GM12892 (cell line): ENCODE measurements at regions not wholly inside any gene's neighbourhood (a gene's known extent, or its start where the extent isn't known, plus 50 kb on each side); places are given as distances from the start of the nearest gene placed in this dataset.

Source experiments
- DNase-seq: peaks from one replicate; pipeline ENCODE4 v3.0.0; 2011; ENCODE audit not compliant: insufficient read length
- FAIRE-seq: peaks from 2 replicates; lab custom pipeline; 2011; peaks lifted over from hg19 to GRCh38; lab: Jason Lieb, UNC
- POLR2A ChIP-seq: IDR thresholded peaks from 2 replicates; pipeline ENCODE4 v1.6.1; 2011; ENCODE audit warnings: low read depth, low read length, control low read depth
- POLR2AphosphoS5 ChIP-seq: IDR thresholded peaks from 2 replicates; pipeline ENCODE4 v1.6.1; 2011; ENCODE audit warnings: low read depth, low read length, control low read depth
- TAF1 ChIP-seq: IDR thresholded peaks from 2 replicates; pipeline ENCODE4 v1.6.1; 2011; ENCODE audit warnings: low read depth, mild to moderate bottlenecking, control low read depth, low read length, borderline replicate concordance

DNA sequence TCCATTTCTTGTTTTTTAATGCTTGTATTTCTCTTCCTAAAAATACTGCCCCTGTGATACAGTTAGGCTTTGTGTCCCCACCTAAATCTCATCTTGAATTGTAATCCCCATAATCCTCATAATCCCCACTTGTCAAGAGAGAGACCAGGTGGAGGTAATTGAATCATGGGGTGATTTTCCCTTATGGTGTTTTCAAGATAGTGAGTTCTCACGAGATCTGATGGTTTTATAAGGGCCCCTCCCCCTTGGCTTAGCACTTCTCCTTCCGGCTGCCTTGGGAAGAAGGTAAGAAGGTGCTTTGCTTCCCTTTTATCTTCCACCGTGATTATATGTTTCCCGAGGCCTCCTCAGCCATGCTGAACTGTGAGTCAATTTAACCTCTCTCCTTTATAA, 227.4 kb downstream of the MAN2A1 start:
- DNase-seq = no peak
- no peak for FAIRE-seq
- TF ChIP-seq POLR2A (no peak), TAF1 (no peak), POLR2AphosphoS5 (no peak)

- TF ChIP-seq TAF1 = no peak
- no peak for TF ChIP-seq POLR2AphosphoS5
- no peak for TF ChIP-seq POLR2A
- FAIRE-seq (no peak), DNase-seq (no peak)
These were observed 228.2 kb downstream of the MAN2A1 start for GRCh38 chr5:109917966-109918365.

DNA sequence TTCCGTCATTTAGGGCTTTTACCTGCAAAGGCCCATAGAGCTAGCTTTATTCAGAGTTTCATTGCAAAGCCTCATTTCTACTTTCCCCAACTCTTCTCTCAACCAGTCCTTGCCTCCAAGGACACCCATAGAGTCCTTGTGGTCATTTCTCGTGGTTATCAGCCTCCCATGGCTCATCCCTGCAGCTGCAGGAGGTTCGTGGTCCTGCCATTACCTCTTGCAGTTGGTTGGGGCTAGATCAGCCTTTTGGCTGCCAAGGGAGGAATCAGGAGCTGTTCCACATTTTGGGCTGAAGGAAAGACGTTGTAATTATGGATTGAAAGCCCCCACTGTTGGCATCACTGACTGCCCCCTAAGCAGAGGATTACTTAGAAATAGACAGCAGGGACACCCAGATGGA, 231.0 kb downstream of the MAN2A1 start:
- no peak for DNase-seq
- no peak for FAIRE-seq
- no peak for TF ChIP-seq POLR2AphosphoS5
- TF ChIP-seq TAF1 = no peak
- no peak for TF ChIP-seq POLR2A

GRCh38 chr5:109921735-109922380, 232.1 kb downstream of the MAN2A1 start:
- DNase-seq = no peak

DNA sequence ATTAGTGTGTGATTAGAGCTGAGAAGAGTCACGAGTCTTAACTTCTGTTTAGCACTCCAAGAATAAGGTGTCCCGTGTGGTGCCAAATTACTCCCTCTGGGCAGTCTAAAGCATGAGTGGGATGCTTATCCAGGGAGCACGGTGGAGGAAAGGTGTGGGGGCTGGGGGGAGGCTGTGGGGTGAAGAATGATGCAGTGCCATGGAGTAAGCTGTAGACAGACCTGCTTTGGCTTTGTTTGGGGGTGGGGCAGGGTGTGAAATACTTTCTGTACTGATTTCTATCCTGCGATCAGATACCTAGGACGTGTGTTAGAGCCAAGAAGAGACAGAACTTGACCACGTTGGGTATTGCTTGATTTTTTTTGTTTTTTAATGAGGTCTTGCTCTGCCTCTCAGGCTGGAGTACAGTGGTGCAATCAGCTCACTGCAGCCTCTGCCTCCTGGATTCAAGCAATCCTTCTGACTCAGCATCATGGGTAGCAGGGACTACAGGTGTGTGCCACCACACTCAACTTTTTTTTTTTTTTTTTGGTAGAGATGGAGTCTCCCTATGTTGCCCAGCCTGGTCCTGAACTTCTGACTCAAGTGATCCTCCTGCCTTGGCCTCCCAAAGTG, 232.8 kb downstream of the MAN2A1 start:
- no peak for DNase-seq
- TF ChIP-seq POLR2AphosphoS5 (no peak), POLR2A (no peak), TAF1 (no peak)
- FAIRE-seq = no peak

More at GRCh38 chr5:109921735-109922380, 232.1 kb downstream of the MAN2A1 start:
- TF ChIP-seq POLR2AphosphoS5 (no peak), TAF1 (no peak), POLR2A (no peak)
- no peak for FAIRE-seq

DNA sequence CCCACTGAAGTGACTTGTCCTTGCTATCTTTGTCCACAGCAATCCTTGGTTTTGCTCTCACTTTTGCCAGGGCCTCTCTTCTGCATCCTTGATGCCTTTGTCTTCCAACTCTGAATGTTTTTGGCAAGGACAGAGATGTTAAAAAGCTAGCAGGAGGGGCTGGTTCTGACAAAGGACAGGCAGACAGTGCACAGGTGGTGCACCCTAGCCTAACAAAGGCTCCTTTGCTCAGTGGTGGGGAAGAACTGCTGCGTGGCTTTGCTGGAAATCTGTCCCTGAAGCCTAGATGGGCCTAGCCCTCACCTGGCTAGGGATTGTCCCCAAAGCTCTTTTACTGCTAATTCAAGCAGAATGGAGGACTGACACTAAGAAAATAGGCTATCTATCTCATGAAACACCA, 233.5 kb downstream of the MAN2A1 start:
- FAIRE-seq (no peak), DNase-seq (no peak)
- no peak for TF ChIP-seq POLR2AphosphoS5
- no peak for TF ChIP-seq TAF1
- no peak for TF ChIP-seq POLR2A

DNA sequence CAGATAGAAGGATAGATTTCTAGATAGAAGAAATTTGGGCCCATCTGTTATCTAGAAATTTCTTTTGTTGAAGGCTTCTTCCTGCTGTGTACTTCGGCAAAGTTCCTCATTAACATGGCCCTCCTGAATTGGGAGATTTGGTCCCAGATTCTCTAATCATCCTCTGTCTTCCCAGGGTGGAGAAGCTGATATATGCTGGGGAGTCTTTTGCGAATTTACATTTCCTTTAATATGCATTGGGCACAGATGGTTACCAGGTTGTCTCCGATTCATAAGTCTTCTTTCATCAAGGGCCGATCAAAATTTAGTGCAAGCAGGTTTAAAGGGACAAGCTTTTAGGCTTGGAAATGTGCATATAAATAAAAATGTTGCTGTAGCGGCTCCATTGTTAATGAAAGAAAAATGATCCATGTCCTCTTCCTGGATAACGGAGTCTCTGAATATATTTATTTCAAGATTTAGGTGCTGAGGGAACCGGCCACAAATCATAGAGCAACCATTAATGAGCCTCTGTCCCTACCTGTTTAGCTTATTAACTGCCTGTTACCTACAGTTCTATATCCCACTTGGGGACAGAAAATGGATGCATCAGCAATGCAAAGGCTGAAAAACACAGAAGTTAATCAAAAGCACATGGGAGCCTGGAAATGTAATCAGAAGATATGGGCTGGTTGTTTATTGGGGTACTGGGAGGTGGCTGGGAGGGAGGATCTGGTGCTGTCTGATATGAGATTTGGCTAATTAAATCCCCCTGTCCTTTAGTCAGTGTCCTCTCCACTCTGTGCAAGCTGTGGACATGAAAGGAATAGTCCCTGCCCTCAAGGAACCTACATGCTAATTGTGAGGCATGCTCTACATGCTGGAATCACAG, 234.7 kb downstream of the MAN2A1 start:
- TF ChIP-seq POLR2A = no peak
- TF ChIP-seq TAF1 = no peak
- no peak for TF ChIP-seq POLR2AphosphoS5
- no peak for FAIRE-seq
- no peak for DNase-seq

DNA sequence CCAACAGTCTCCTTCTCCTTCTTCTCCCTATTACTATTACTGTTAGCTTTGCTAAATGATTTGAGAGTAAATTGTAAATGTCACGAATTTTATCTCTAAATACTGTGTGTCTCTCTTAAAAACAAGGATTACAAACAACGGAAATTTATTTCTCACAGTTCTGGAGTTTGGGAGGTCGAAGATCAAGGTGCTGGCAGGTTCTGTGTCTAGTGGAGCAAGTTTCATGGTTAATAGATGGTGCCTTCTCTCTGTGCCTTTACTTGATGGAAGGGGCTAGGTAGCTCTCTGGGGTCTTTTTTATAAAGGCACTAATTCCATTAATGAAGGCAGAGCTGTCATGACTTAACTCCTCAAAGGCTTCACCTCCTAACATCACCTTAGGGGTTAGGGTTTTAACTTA, 237.9 kb downstream of the MAN2A1 start:
- DNase-seq = no peak
- FAIRE-seq = no peak
- TF ChIP-seq TAF1 (no peak), POLR2AphosphoS5 (no peak)

GRCh38 chr5:109928046-109928445, 238.3 kb downstream of the MAN2A1 start:
- no peak for TF ChIP-seq POLR2A
- no peak for TF ChIP-seq POLR2AphosphoS5
- no peak for TF ChIP-seq TAF1
- FAIRE-seq (no peak), DNase-seq (no peak)

DNA sequence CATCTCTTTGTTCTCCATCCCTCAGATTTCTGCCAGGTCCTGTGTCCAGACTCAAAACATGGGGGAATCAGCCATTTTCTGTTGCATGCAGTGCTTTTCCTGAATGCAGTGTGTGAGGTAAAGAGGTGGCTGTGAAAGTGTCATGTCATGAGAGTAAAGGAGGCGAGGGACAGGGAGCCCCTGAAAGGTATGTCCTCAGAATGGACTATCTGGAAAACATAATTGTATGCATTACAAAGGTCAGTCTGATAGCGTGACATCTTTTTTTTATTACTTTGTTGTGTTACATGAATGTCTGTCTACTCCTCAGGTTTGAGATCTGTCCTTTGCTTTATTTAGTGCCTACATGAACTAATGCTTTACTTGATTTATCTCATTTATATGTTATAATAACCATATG, 239.1 kb downstream of the MAN2A1 start:
- TF ChIP-seq TAF1 (no peak), POLR2A (no peak), POLR2AphosphoS5 (no peak)
- FAIRE-seq (no peak), DNase-seq (no peak)

DNA sequence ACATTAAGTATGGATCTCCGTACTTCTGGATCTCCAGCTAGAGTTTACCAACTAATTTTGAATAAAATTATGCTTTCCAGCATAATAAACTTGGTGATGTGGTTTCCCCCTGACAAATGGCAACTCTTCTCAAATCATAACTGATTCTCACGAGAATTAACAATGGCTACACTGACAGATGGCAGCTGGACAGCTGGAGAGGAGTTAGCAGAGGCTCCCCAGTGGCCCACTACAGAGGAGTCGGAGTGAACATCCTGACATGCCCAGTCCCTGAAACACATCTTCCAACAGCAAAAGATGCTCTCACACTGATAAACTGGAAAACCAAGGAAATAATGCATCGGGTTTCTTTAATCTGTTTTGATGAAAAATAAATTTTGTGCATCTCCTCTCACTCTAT, 239.6 kb downstream of the MAN2A1 start:
- DNase-seq (no peak), FAIRE-seq (no peak)
- TF ChIP-seq POLR2AphosphoS5 = no peak
- TF ChIP-seq POLR2A = no peak
- no peak for TF ChIP-seq TAF1
